Cardiac fibroblast (primary cell): ENCODE measurements at regions not wholly inside any gene's neighbourhood (a gene's known extent, or its start where the extent isn't known, plus 50 kb on each side); places are given as distances from the start of the nearest gene placed in this dataset.

Source experiments
- DNase-seq, 2 donors: peaks; one replicate each; pipeline versions ENCODE4 v3.0.0 to v3.0.0-alpha.2; 2010; ENCODE audit warnings: low read depth in 2 of 2
- H3K4me3 ChIP-seq, 2 donors: replicated peaks in 1 of 2; 1 replicate in 1 of 2; 2 replicates in 1 of 2; pipeline ENCODE4 v1.5.1; 2011; ENCODE audit warnings: low read depth in 2 of 2, low read length in 2 of 2, mild to moderate bottlenecking in 2 of 2, moderate library complexity in 1 of 2
- TF ChIP-seq, protein P1 (sequence below): IDR thresholded peaks from one replicate; pipeline ENCODE4 v1.5.1; 2011; ENCODE audit warnings: low read depth, mild to moderate bottlenecking, low read length, inconsistent platforms

DNA sequence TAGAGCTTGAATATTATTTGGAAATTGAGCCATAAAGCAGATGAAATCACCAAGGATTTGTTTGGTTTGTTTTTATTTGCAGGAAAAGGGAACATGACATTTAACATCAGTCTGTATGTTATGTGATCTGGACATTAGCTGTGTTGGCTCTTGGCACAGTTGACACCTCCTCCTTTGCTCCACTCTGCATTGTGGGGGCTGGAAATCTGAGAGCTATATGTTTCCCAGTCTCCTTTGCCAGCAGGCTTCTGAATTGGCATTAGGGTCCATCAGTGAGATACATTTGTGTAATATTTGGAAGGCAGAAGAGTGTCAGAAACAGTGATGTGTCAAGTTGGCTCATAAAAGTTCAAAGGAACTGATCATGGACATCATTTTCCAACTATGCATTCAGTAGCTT is 322.1 kb upstream of the ATP2B1 start:
- H3K4me3 ChIP-seq: no peak overlapping the region
- TF ChIP-seq, protein P1, sequence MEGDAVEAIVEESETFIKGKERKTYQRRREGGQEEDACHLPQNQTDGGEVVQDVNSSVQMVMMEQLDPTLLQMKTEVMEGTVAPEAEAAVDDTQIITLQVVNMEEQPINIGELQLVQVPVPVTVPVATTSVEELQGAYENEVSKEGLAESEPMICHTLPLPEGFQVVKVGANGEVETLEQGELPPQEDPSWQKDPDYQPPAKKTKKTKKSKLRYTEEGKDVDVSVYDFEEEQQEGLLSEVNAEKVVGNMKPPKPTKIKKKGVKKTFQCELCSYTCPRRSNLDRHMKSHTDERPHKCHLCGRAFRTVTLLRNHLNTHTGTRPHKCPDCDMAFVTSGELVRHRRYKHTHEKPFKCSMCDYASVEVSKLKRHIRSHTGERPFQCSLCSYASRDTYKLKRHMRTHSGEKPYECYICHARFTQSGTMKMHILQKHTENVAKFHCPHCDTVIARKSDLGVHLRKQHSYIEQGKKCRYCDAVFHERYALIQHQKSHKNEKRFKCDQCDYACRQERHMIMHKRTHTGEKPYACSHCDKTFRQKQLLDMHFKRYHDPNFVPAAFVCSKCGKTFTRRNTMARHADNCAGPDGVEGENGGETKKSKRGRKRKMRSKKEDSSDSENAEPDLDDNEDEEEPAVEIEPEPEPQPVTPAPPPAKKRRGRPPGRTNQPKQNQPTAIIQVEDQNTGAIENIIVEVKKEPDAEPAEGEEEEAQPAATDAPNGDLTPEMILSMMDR: no peak
- DNase-seq: no peak

DNA sequence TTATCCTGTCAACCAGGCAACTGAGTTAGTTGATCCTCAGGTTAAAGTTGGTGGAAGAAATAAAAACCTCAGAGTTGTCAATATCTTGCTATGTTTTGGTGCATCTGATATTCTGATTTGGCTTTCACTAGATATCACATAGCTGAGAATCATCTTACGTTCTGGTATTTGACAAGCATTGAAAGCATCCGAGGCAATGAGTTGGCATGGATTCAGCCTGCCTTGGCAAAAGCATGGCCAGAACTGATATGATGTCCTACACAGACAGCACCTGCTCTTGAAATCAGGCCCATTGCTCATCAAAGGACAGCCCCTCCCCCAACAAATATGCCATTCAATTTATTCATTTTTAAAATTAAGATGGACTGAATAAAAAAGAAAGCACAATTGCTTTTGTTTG is 320.7 kb upstream of the ATP2B1 start:
- no peak overlapping the region for H3K4me3 ChIP-seq
- no peak for DNase-seq
- TF ChIP-seq, protein P1: no peak

DNA sequence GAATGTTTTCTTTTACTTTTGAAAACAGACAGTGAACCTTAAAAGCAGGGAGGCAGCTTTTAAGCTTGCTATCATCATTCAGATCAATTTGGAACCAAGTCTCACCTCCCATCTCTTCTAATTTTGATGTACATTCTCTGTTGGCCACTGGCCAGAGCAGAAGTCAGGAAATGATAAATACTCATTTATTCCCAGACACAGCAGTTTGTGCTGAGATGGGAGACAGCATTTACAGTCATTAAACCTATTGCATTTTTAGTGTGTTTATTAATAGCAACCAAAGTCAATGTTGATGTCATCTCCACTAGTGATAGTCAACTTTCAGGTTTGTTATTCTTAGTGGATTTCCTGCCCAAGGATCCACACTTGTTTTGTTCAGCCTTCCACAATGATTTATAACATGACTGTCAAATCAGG is 320.0 kb upstream of the ATP2B1 start:
- TF ChIP-seq, protein P1: no peak
- no peak overlapping the region for H3K4me3 ChIP-seq
- DNase-seq: peak in 1 of 2 donors; percentile 24

DNA sequence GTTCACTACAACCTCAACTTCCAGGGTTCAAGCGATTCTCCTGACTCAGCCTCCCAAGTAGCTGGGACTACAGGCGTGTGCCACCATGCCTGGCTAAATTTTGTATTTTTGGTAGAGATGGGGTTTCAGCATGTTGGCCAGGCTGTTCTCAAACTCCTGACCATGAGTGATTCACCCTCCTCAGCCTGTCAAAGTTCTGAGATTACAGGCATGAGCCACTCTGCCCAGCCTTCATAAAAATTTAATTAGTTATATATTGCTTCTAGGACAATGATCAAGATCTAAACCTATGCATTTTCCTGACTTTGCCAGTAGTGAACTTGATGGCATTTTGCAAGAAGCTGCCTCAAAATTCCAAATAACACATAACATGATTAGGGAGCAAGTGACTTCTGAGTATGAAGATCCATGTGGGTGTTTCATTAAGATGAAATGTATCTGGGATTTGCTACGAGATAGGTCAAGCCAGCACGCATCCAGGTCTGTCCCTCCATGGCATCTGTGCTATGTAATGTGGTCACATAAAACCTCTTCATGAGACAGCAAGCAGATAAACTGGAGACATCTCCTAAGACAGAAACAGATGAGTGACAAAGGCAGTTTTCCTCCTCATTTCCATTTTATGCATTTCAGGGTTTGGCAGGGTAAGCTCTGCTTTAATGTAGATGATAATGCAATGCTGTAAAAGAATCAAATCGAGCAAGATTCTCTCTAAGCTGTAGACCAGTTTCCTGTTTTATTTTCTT is 319.4 kb upstream of the ATP2B1 start:
- no peak for DNase-seq
- TF ChIP-seq, protein P1: no peak
- no peak overlapping the region for H3K4me3 ChIP-seq

DNA sequence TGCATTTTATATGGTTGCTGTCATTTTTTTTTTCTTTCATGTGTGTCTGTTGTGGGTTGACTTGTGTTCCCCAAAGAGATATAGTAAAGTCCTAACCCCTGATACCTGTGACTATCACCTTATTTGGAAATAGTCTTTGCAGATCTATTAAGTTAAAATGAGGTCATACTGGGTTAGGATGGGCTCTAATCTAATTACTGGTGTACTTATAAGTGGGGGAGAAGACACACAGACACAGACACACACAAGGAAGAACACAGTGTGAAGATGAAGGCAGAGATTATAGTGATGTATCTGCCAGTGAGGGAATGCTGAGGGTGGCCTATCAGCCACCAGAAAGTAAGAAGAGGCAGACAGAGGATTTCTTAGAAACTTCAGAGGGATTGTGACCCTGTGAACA is 318.4 kb upstream of the ATP2B1 start:
- DNase-seq: no peak
- TF ChIP-seq, protein P1: no peak
- H3K4me3 ChIP-seq: no peak overlapping the region

DNA sequence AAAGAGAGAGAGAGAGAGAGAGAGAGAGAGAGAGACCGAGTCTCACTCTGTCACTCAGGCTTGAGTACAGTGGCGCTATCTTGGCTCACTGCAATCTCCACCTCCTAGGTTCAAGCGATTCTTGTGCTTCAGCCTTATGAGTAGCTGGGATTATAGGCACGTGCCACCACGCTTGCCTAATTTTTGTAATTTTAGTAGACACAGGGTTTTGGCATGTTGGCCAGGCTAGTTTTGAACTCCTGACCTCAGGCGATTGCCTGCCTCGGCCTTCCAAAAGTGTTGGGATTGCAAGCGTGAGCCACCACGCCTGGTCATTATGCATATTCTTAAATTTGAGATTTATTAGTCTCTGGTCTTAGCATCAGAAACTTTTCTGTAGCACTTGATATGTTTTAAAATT is 317.9 kb upstream of the ATP2B1 start:
- TF ChIP-seq, protein P1: no peak
- no peak overlapping the region for H3K4me3 ChIP-seq
- no peak for DNase-seq

DNA sequence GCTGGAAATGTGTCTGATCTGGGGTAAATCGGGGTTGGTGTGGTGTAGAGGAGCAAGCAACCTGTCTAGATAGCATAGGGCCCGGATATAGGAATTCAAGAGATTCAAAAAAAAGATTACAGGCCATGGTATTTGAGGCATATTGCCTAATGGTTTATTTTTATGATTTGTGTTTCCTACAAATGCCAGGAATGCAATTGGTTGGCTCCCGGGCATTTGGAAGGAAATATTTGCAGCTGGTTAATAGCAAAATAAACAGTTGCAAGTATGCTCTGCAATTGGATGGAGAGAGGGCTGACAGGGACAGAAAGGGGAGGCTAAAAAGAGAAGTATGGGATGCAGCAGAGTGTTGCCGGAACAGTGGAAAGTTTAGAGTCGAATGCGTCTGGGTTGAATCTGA is 315.6 kb upstream of the ATP2B1 start:
- DNase-seq: peak in 1 of 2 donors; percentile 23
- no peak overlapping the region for H3K4me3 ChIP-seq
- TF ChIP-seq, protein P1: no peak
